Natural killer cell treated with Interleukin-12 subunit alpha and Interleukin-12 subunit beta and Interleukin-15 and Interleukin-18, amount 100 ng/mL, for 72 hours (primary cell): ENCODE measurements at regions not wholly inside any gene's neighbourhood (a gene's known extent, or its start where the extent isn't known, plus 50 kb on each side); places are given as distances from the start of the nearest gene placed in this dataset.
A peak's percentile ranks its signal among the peaks of the same experiment; 100 is the strongest.

Experiments used
- ATAC-seq, 2 donors: fragments of 150-1000 bp; cut with Tn5 transposase in 1 of 2; sonication (Bioruptor Pico), chemical (Tn5 transposase) in 1 of 2; 2 replicates each; pipeline ENCODE4 v1.10.0; 2021
- DNase-seq: peaks from one replicate; pipeline ENCODE4 v3.0.0; 2022; ENCODE audit warnings: low spot score
- H3K27ac Mint-ChIP-seq, 2 donors: 1 replicate in 1 of 2; 2 replicates in 1 of 2; pipeline ENCODE4 v1.8.0; 2022; ENCODE audit warnings: mixed read lengths in 2 of 2, mild to moderate bottlenecking in 1 of 2, moderate library complexity in 1 of 2
- H3K27me3 Mint-ChIP-seq, 2 donors: 1 replicate in 1 of 2; 2 replicates in 1 of 2; pipeline ENCODE4 v1.8.0; 2022; ENCODE audit warnings: mixed read lengths in 2 of 2
- H3K36me3 Mint-ChIP-seq: one replicate; pipeline ENCODE4 v1.8.0; 2022; ENCODE audit warnings: mixed read lengths
- H3K4me1 Mint-ChIP-seq, 2 donors: 1 replicate in 1 of 2; 2 replicates in 1 of 2; pipeline ENCODE4 v1.8.0; 2022; ENCODE audit warnings: low read depth in 2 of 2, mixed read lengths in 2 of 2, mild to moderate bottlenecking in 1 of 2
- H3K4me3 Mint-ChIP-seq: one replicate; pipeline ENCODE4 v1.8.0; 2022; ENCODE audit warnings: mixed read lengths
- H3K9me3 Mint-ChIP-seq: 2 replicates; pipeline ENCODE4 v1.8.0; 2022; ENCODE audit warnings: mixed read lengths

GRCh38 chr2:122061831-122062230 lies 306.4 kb downstream of the TSN start:
- Mint-ChIP-seq H3K27ac (no peak overlapping the region), H3K36me3 (no peaks in the 10 kb centered on the region), H3K4me3 (no peak overlapping the region), H3K9me3 (no peaks in the 10 kb centered on the region), H3K4me1 (no peaks in the 10 kb centered on the region), H3K27me3 (no peaks in the 10 kb centered on the region)
- ATAC-seq (no peak), DNase-seq (no peak)

GRCh38 chr2:122062506-122062905 lies 307.1 kb downstream of the TSN start:
- no peaks in the 10 kb centered on the region for H3K9me3 Mint-ChIP-seq
- no peak for DNase-seq
- H3K4me3 Mint-ChIP-seq, result no peak overlapping the region
- H3K27me3 Mint-ChIP-seq, result no peaks in the 10 kb centered on the region
- no peak for ATAC-seq
- no peaks in the 10 kb centered on the region for H3K4me1 Mint-ChIP-seq
- no peaks in the 10 kb centered on the region for H3K36me3 Mint-ChIP-seq
- H3K27ac Mint-ChIP-seq, result no peak overlapping the region

- no peak overlapping the region for H3K4me3 Mint-ChIP-seq
- no peak for DNase-seq
- no peak overlapping the region for H3K27ac Mint-ChIP-seq
- H3K36me3 Mint-ChIP-seq, result no peaks in the 10 kb centered on the region
- ATAC-seq, result no peak
- H3K9me3 Mint-ChIP-seq, result no peaks in the 10 kb centered on the region
- no peaks in the 10 kb centered on the region for H3K27me3 Mint-ChIP-seq
- no peaks in the 10 kb centered on the region for H3K4me1 Mint-ChIP-seq
Measured at GRCh38 chr2:122063716-122064115, 308.3 kb downstream of the TSN start.

- no peaks in the 10 kb centered on the region for H3K36me3 Mint-ChIP-seq
- ATAC-seq, result no peak
- H3K9me3 Mint-ChIP-seq, result no peaks in the 10 kb centered on the region
- H3K27me3 Mint-ChIP-seq, result peaks cover 0 to 2% of the 10 kb centered on the region in 2 donors
- DNase-seq, result no peak
- H3K4me3 Mint-ChIP-seq, result no peak overlapping the region
- H3K27ac Mint-ChIP-seq, result no peak overlapping the region
- H3K4me1 Mint-ChIP-seq, result no peaks in the 10 kb centered on the region
Measured at GRCh38 chr2:122070241-122070731, 314.8 kb downstream of the TSN start.

- H3K27me3 Mint-ChIP-seq, result peaks cover 0 to 2% of the 10 kb centered on the region in 2 donors
- no peak overlapping the region for H3K4me3 Mint-ChIP-seq
- DNase-seq, result no peak
- H3K27ac Mint-ChIP-seq, result no peak overlapping the region
- H3K9me3 Mint-ChIP-seq, result no peaks in the 10 kb centered on the region
- H3K36me3 Mint-ChIP-seq, result no peaks in the 10 kb centered on the region
- ATAC-seq, result no peak
- H3K4me1 Mint-ChIP-seq, result no peaks in the 10 kb centered on the region
Measured at GRCh38 chr2:122072666-122073065, 317.2 kb downstream of the TSN start.

- Mint-ChIP-seq H3K36me3 (no peaks in the 10 kb centered on the region), H3K27ac (no peak overlapping the region), H3K27me3 (peaks cover 0 to 2% of the 10 kb centered on the region in 2 donors), H3K9me3 (no peaks in the 10 kb centered on the region), H3K4me3 (no peak overlapping the region), H3K4me1 (no peaks in the 10 kb centered on the region)
- ATAC-seq (no peak), DNase-seq (no peak)
Measured at GRCh38 chr2:122074201-122074600, 318.8 kb downstream of the TSN start.

GRCh38 chr2:122075381-122075780 lies 319.9 kb downstream of the TSN start:
- DNase-seq (no peak), ATAC-seq (no peak)
- Mint-ChIP-seq H3K27ac (no peak overlapping the region), H3K36me3 (no peaks in the 10 kb centered on the region), H3K4me3 (no peak overlapping the region), H3K9me3 (no peaks in the 10 kb centered on the region), H3K27me3 (no peaks in the 10 kb centered on the region), H3K4me1 (no peaks in the 10 kb centered on the region)

- Mint-ChIP-seq H3K4me1 (no peaks in the 10 kb centered on the region), H3K4me3 (no peak overlapping the region), H3K9me3 (no peaks in the 10 kb centered on the region), H3K36me3 (no peaks in the 10 kb centered on the region), H3K27ac (no peak overlapping the region), H3K27me3 (no peaks in the 10 kb centered on the region)
- no peak for DNase-seq
- no peak for ATAC-seq
Measured at GRCh38 chr2:122077114-122077513, 321.7 kb downstream of the TSN start.

GRCh38 chr2:122077771-122078170 lies 322.3 kb downstream of the TSN start:
- no peaks in the 10 kb centered on the region for H3K27me3 Mint-ChIP-seq
- no peak overlapping the region for H3K27ac Mint-ChIP-seq
- no peaks in the 10 kb centered on the region for H3K4me1 Mint-ChIP-seq
- H3K9me3 Mint-ChIP-seq, result no peaks in the 10 kb centered on the region
- no peaks in the 10 kb centered on the region for H3K36me3 Mint-ChIP-seq
- ATAC-seq (no peak), DNase-seq (no peak)
- H3K4me3 Mint-ChIP-seq, result no peak overlapping the region

GRCh38 chr2:122078451-122078850 lies 323.0 kb downstream of the TSN start:
- Mint-ChIP-seq H3K9me3 (no peaks in the 10 kb centered on the region), H3K27me3 (no peaks in the 10 kb centered on the region), H3K4me1 (no peaks in the 10 kb centered on the region), H3K36me3 (no peaks in the 10 kb centered on the region), H3K4me3 (no peak overlapping the region), H3K27ac (no peak overlapping the region)
- ATAC-seq, result no peak
- DNase-seq, result no peak

- Mint-ChIP-seq H3K4me3 (no peak overlapping the region), H3K27me3 (no peaks in the 10 kb centered on the region), H3K9me3 (no peaks in the 10 kb centered on the region), H3K36me3 (no peaks in the 10 kb centered on the region), H3K27ac (no peak overlapping the region), H3K4me1 (no peaks in the 10 kb centered on the region)
- DNase-seq, result no peak
- no peak for ATAC-seq
Measured at GRCh38 chr2:122079844-122080243, 324.4 kb downstream of the TSN start.

- no peaks in the 10 kb centered on the region for H3K9me3 Mint-ChIP-seq
- no peak for ATAC-seq
- no peaks in the 10 kb centered on the region for H3K4me1 Mint-ChIP-seq
- no peak for DNase-seq
- no peak overlapping the region for H3K4me3 Mint-ChIP-seq
- H3K27me3 Mint-ChIP-seq, result no peaks in the 10 kb centered on the region
- no peaks in the 10 kb centered on the region for H3K36me3 Mint-ChIP-seq
- no peak overlapping the region for H3K27ac Mint-ChIP-seq
Measured at GRCh38 chr2:122080316-122080715, 324.9 kb downstream of the TSN start.

GRCh38 chr2:122080871-122081270 lies 325.4 kb downstream of the TSN start:
- Mint-ChIP-seq H3K36me3 (no peaks in the 10 kb centered on the region), H3K27me3 (no peaks in the 10 kb centered on the region), H3K4me3 (no peak overlapping the region), H3K27ac (no peak overlapping the region), H3K9me3 (peaks cover 4% of the 10 kb centered on the region), H3K4me1 (no peaks in the 10 kb centered on the region)
- DNase-seq (no peak), ATAC-seq (no peak)

GRCh38 chr2:122081751-122082150 lies 326.3 kb downstream of the TSN start:
- Mint-ChIP-seq H3K27ac (no peak overlapping the region), H3K9me3 (peaks cover 5% of the 10 kb centered on the region), H3K36me3 (no peaks in the 10 kb centered on the region), H3K4me3 (no peak overlapping the region), H3K4me1 (no peaks in the 10 kb centered on the region), H3K27me3 (no peaks in the 10 kb centered on the region)
- no peak for DNase-seq
- no peak for ATAC-seq

- ATAC-seq (peak; percentile 43 to 53), DNase-seq (no peak)
- Mint-ChIP-seq H3K27ac (no peak overlapping the region), H3K36me3 (no peaks in the 10 kb centered on the region), H3K27me3 (no peaks in the 10 kb centered on the region), H3K9me3 (peaks cover 5% of the 10 kb centered on the region), H3K4me1 (no peaks in the 10 kb centered on the region), H3K4me3 (no peak overlapping the region)
Measured at GRCh38 chr2:122083256-122084048, 328.0 kb downstream of the TSN start.
